Uterus (tissue), 2 donors: ENCODE measurements at regions not wholly inside any gene's neighbourhood (a gene's known extent, or its start where the extent isn't known, plus 50 kb on each side); places are given as distances from the start of the nearest gene placed in this dataset.

ENCODE experiments used
- POLR2A ChIP-seq, 2 donors: fragments of 450-650 bp; IDR thresholded peaks; one replicate each; pipeline ENCODE4 v1.6.1; 2016; ENCODE audit warnings: antibody characterized with exemption in 2 of 2, mild to moderate bottlenecking in 1 of 2, moderate library complexity in 1 of 2
- TF ChIP-seq, protein P1 (sequence below), 4 experiments: fragments of 200-600 bp in 2 of 4; fragments of 450-650 bp in 2 of 4; sonication (generic) in 2 of 4; IDR thresholded peaks; one replicate each; pipeline ENCODE4 v1.5.1; 2016 to 2019; ENCODE audit warnings: antibody characterized with exemption in 4 of 4, mild to moderate bottlenecking in 2 of 4, moderate library complexity in 1 of 4

DNA sequence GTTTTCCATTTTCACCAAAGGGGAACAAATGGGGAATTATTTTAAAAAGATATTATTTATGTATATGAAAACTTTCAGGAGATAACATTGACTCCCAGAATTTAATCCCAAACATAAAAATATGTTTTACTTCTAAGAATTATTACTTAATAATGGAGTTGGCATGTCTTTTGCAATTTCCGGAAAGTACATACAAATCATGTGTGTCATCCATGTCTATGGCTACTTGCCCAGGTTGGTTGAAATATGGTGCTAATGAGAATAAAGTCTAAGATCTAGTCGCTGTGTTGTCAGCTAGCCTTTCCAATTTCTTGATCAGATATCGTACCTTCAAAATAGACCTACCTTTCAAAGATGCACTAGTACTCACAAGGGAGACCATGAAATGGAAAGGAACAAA, 1003.2 kb upstream of the PCDH20 start:
- TF ChIP-seq, protein P1, sequence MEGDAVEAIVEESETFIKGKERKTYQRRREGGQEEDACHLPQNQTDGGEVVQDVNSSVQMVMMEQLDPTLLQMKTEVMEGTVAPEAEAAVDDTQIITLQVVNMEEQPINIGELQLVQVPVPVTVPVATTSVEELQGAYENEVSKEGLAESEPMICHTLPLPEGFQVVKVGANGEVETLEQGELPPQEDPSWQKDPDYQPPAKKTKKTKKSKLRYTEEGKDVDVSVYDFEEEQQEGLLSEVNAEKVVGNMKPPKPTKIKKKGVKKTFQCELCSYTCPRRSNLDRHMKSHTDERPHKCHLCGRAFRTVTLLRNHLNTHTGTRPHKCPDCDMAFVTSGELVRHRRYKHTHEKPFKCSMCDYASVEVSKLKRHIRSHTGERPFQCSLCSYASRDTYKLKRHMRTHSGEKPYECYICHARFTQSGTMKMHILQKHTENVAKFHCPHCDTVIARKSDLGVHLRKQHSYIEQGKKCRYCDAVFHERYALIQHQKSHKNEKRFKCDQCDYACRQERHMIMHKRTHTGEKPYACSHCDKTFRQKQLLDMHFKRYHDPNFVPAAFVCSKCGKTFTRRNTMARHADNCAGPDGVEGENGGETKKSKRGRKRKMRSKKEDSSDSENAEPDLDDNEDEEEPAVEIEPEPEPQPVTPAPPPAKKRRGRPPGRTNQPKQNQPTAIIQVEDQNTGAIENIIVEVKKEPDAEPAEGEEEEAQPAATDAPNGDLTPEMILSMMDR (IDR thresholded peaks at IDR 0.05): no peak
- no peak for TF ChIP-seq POLR2A (IDR thresholded peaks at IDR 0.05)
